GM23338 (cell line): ENCODE measurements at regions not wholly inside any gene's neighbourhood (a gene's known extent, or its start where the extent isn't known, plus 50 kb on each side); places are given as distances from the start of the nearest gene placed in this dataset.

Experiments used
- ATAC-seq: fragments of 200-7000 bp; cut with Tn5 transposase; 3 replicates; pipeline ENCODE4 v1.9.1; 2020
- DNase-seq: peaks from one replicate; pipeline ENCODE4 v3.0.0-alpha.2; 2015; ENCODE audit warnings: low spot score
- H2AFZ ChIP-seq: fragments of 200-600 bp; sonication (generic); 2 replicates; pipeline ENCODE4 v1.8.0; 2016; ENCODE audit warnings: antibody characterized with exemption, mild to moderate bottlenecking, moderate library complexity
- H3F3A ChIP-seq: fragments of 200-600 bp; sonication (generic); replicated peaks from 2 replicates; pipeline ENCODE4 v1.8.0; 2017; ENCODE audit warnings: antibody characterized with exemption, mixed run types, low read depth
- H3K27ac ChIP-seq: fragments of 200-600 bp; sonication (generic); 2 replicates; pipeline ENCODE4 v1.6.1; 2016; ENCODE audit warnings: low read depth
- H3K27me3 ChIP-seq: fragments of 200-600 bp; sonication (generic); 2 replicates; pipeline ENCODE4 v1.8.0; 2016; ENCODE audit warnings: mild to moderate bottlenecking, mixed run types, moderate library complexity; ENCODE audit not compliant: insufficient read depth
- H3K36me3 ChIP-seq: fragments of 200-600 bp; sonication (generic); 2 replicates; pipeline ENCODE4 v1.8.0; 2016; ENCODE audit warnings: mild to moderate bottlenecking; ENCODE audit not compliant: insufficient read depth
- H3K4me1 ChIP-seq: fragments of 200-600 bp; sonication (generic); 2 replicates; pipeline ENCODE4 v1.8.0; 2016; ENCODE audit warnings: mild to moderate bottlenecking, moderate library complexity; ENCODE audit not compliant: insufficient read depth
- H3K4me2 ChIP-seq: fragments of 200-600 bp; sonication (generic); 2 replicates; pipeline ENCODE4 v1.7.1; 2017; ENCODE audit warnings: mixed run types
- H3K4me3 ChIP-seq: fragments of 200-600 bp; sonication (generic); 2 replicates; pipeline ENCODE4 v1.6.1; 2016; ENCODE audit warnings: mixed run types
- H3K79me2 ChIP-seq: fragments of 200-600 bp; sonication (generic); replicated peaks from 2 replicates; pipeline ENCODE4 v1.8.0; 2017; ENCODE audit warnings: mild to moderate bottlenecking; ENCODE audit not compliant: insufficient read depth
- H3K9me2 ChIP-seq: fragments of 200-600 bp; sonication (generic); 2 replicates; pipeline ENCODE4 v1.8.0; 2017; ENCODE audit not compliant: insufficient read depth
- H4K20me1 ChIP-seq: fragments of 200-600 bp; sonication (generic); replicated peaks from 2 replicates; pipeline ENCODE4 v1.8.0; 2017; ENCODE audit warnings: mild to moderate bottlenecking; ENCODE audit not compliant: insufficient read depth
- H3K27ac Mint-ChIP-seq: 2 replicates; pipeline ENCODE4 v1.8.0; 2020; ENCODE audit warnings: inconsistent platforms, mild to moderate bottlenecking, moderate library complexity, mixed read lengths
- H3K27me3 Mint-ChIP-seq: 3 replicates; pipeline ENCODE4 v1.8.0; 2022; ENCODE audit warnings: low read depth, mild to moderate bottlenecking, moderate library complexity, mixed read lengths, inconsistent platforms; ENCODE audit not compliant: insufficient read depth, poor library complexity
- H3K36me3 Mint-ChIP-seq: 3 replicates; pipeline ENCODE4 v1.8.0; 2021; ENCODE audit warnings: low read depth, mild to moderate bottlenecking, inconsistent platforms, moderate library complexity, mixed read lengths
- H3K4me1 Mint-ChIP-seq: 3 replicates; pipeline ENCODE4 v1.8.0; 2020; ENCODE audit warnings: mild to moderate bottlenecking, inconsistent platforms, mixed read lengths
- H3K4me3 Mint-ChIP-seq: 3 replicates; pipeline ENCODE4 v1.8.0; 2021; ENCODE audit warnings: moderate library complexity, mild to moderate bottlenecking, inconsistent platforms, mixed read lengths
- H3K9me3 Mint-ChIP-seq: 3 replicates; pipeline ENCODE4 v1.8.0; 2020; ENCODE audit warnings: moderate library complexity, mild to moderate bottlenecking, inconsistent platforms, mixed read lengths
- CREB1 ChIP-seq: fragments of 250-450 bp; sonication (Bioruptor Pico); IDR thresholded peaks from 2 replicates; pipeline ENCODE4 v1.5.0; 2020; ENCODE audit warnings: low read depth, mild to moderate bottlenecking, moderate library complexity
- CTCF ChIP-seq, 2 experiments: fragments of 200-600 bp in 1 of 2; sonication (generic) in 1 of 2; conservative IDR thresholded peaks; 2 replicates each; pipeline versions ENCODE4 v1.5.1 to v1.6.1; 2016 to 2017; ENCODE audit warnings: antibody characterized with exemption in 2 of 2, low read depth in 2 of 2, mild to moderate bottlenecking in 2 of 2, moderate library complexity in 1 of 2
- ETS1 ChIP-seq: IDR thresholded peaks from 2 replicates; pipeline ENCODE4 v1.6.1; 2016; ENCODE audit warnings: antibody characterized with exemption
- EZH2 ChIP-seq: fragments of 200-600 bp; sonication (generic); IDR thresholded peaks from one replicate; pipeline ENCODE4 v1.8.0; 2017; ENCODE audit warnings: antibody characterized with exemption, mild to moderate bottlenecking, low read depth; ENCODE audit not compliant: unreplicated experiment
- EZH2phosphoT487 ChIP-seq: fragments of 200-600 bp; sonication (generic); IDR thresholded peaks from one replicate; pipeline ENCODE4 v1.8.1; 2018; ENCODE audit warnings: antibody characterized with exemption; ENCODE audit not compliant: unreplicated experiment
- JUNB ChIP-seq: IDR thresholded peaks from one replicate; pipeline ENCODE4 v1.6.1; 2016; ENCODE audit warnings: antibody characterized with exemption; ENCODE audit not compliant: unreplicated experiment
- NANOG ChIP-seq: IDR thresholded peaks from 2 replicates; pipeline ENCODE4 v1.6.1; 2016; ENCODE audit warnings: antibody characterized with exemption, borderline replicate concordance
- POLR2AphosphoS5 ChIP-seq: IDR thresholded peaks from 2 replicates; pipeline ENCODE4 v1.6.1; 2016; ENCODE audit warnings: antibody characterized with exemption, low read depth
- REST ChIP-seq: IDR thresholded peaks from one replicate; pipeline ENCODE4 v1.6.1; 2018; ENCODE audit warnings: antibody characterized with exemption; ENCODE audit not compliant: unreplicated experiment
- ZNF114 ChIP-seq: fragments of 250-450 bp; sonication (Bioruptor Pico); IDR thresholded peaks from 2 replicates; pipeline ENCODE4 v1.5.0; 2020; ENCODE audit warnings: mild to moderate bottlenecking, moderate library complexity
- ZNF331 ChIP-seq: fragments of 250-450 bp; sonication (Bioruptor Pico); IDR thresholded peaks from 2 replicates; pipeline ENCODE4 v1.5.0; 2020; ENCODE audit warnings: low read depth, mild to moderate bottlenecking, moderate library complexity
- ZNF462 ChIP-seq: fragments of 250-450 bp; sonication (Bioruptor Pico); IDR thresholded peaks from 2 replicates; pipeline ENCODE4 v1.5.0; 2020; ENCODE audit warnings: mild to moderate bottlenecking, moderate library complexity

- 0 out of 2 replicates have a peak, but pooled peaks cover 3% of the 10 kb centered on the region for H3K9me2 ChIP-seq
- H3K4me3 ChIP-seq: no peak overlapping the region
- peaks cover 6% of the 10 kb centered on the region for H3K27me3 Mint-ChIP-seq
- no peak overlapping the region for H3K4me2 ChIP-seq
- peaks cover 10% of the 10 kb centered on the region for H3K27me3 ChIP-seq
- H3K4me3 Mint-ChIP-seq: no peak overlapping the region
- H3K9me3 Mint-ChIP-seq: peaks cover 6% of the 10 kb centered on the region; the same call in 2 of the 3 replicates
- H3K27ac Mint-ChIP-seq: no peak overlapping the region
- no peak overlapping the region for H3K27ac ChIP-seq
- H2AFZ ChIP-seq: no peak overlapping the region
- no peaks in the 10 kb centered on the region for H3K36me3 ChIP-seq
- ATAC-seq (no peak), DNase-seq (no peak)
- no peaks in the 10 kb centered on the region; the same call in 2 of the 3 replicates for H3K36me3 Mint-ChIP-seq
- H3K4me1 Mint-ChIP-seq: peaks cover 6% of the 10 kb centered on the region; the same call in 2 of the 3 replicates
- no peak for TF ChIP-seq ZNF331 (CRISPR knock-in tag)
- no peak for TF ChIP-seq ZNF114 (CRISPR knock-in tag)
- no peak for TF ChIP-seq ZNF462
- no peak for TF ChIP-seq NANOG
- TF ChIP-seq EZH2phosphoT487: no peak
- TF ChIP-seq EZH2: no peak
- no peak for TF ChIP-seq JUNB
- no peak for TF ChIP-seq REST
- no peak for TF ChIP-seq CTCF (conservative IDR thresholded peaks at IDR 0.05; ENCODE audit: low read depth in 2 of 2)
- TF ChIP-seq ETS1: no peak
- no peak for TF ChIP-seq CREB1 (CRISPR knock-in tag)
- no peak for TF ChIP-seq POLR2AphosphoS5
- H4K20me1 ChIP-seq: no peaks in the 10 kb centered on the region
- H3K4me1 ChIP-seq: peaks cover 7% of the 10 kb centered on the region
- H3K79me2 ChIP-seq: no peaks in the 10 kb centered on the region
- H3F3A ChIP-seq: no peaks in the 10 kb centered on the region
Observed at GRCh38 chr12:65747338-65747737, 76.9 kb upstream of the HMGA2 start.
